Thymus (tissue), 11 donors: ENCODE measurements at regions not wholly inside any gene's neighbourhood (a gene's known extent, or its start where the extent isn't known, plus 50 kb on each side); places are given as distances from the start of the nearest gene placed in this dataset.

Experiments
- DNase-seq, 9 donors: peaks; one replicate each; pipeline ENCODE4 v3.0.0-alpha.2; 2013; ENCODE audit warnings: low spot score in 9 of 9, low read depth in 6 of 9, missing footprints in 1 of 9
- H3K27ac ChIP-seq, 2 donors: one replicate each; pipeline ENCODE4 v1.5.1; 2013; ENCODE audit warnings: control low read depth in 1 of 2, low read depth in 1 of 2, low read length in 1 of 2, mild to moderate bottlenecking in 1 of 2, moderate library complexity in 1 of 2
- H3K27me3 ChIP-seq, 2 donors: one replicate each; pipeline ENCODE4 v1.5.1; 2013; ENCODE audit warnings: low read length in 1 of 2; ENCODE audit not compliant: control insufficient read depth in 2 of 2, insufficient read depth in 1 of 2
- H3K36me3 ChIP-seq, 2 donors: one replicate each; pipeline ENCODE4 v1.5.1; 2013; ENCODE audit warnings: low read length in 1 of 2, mild to moderate bottlenecking in 1 of 2, moderate library complexity in 1 of 2; ENCODE audit not compliant: control insufficient read depth in 2 of 2, insufficient read depth in 2 of 2
- H3K4me1 ChIP-seq, 2 donors: one replicate each; pipeline ENCODE4 v1.5.1; 2013; ENCODE audit warnings: low read length in 2 of 2; ENCODE audit not compliant: control insufficient read depth in 2 of 2, insufficient read depth in 2 of 2
- H3K4me3 ChIP-seq, 2 donors: one replicate each; pipeline ENCODE4 v1.5.1; 2013; ENCODE audit warnings: low read length in 2 of 2, control low read depth in 1 of 2, mild to moderate bottlenecking in 1 of 2
- H3K9me3 ChIP-seq, 2 donors: one replicate each; pipeline ENCODE4 v1.5.1; 2013; ENCODE audit warnings: low read length in 1 of 2, mild to moderate bottlenecking in 1 of 2; ENCODE audit not compliant: control insufficient read depth in 2 of 2, insufficient read depth in 1 of 2
- WGBS: extraction: QIAGEN DNeasy Blood & Tissue Kit; methylation state at CpG from one replicate; pipeline ENCODE4 v1.1.7; 2013; 5-methylcytosine and 5-hydroxymethylcytosine counted together
- donor health status: healthy.

GRCh38 chr6:33927112-33927511, 123.3 kb upstream of the MLN start:
- H3K4me3 ChIP-seq, result no peak overlapping the region
- no peak for DNase-seq
- H3K4me1 ChIP-seq, result peaks cover 0 to 24% of the 10 kb centered on the region in 2 donors
- no peaks in the 10 kb centered on the region for H3K9me3 ChIP-seq
- no peaks in the 10 kb centered on the region for H3K27me3 ChIP-seq
- no peak overlapping the region for H3K27ac ChIP-seq
- H3K36me3 ChIP-seq, result no peaks in the 10 kb centered on the region
- WGBS, result 92% methylated on average over 4 of the region's 4 CpGs

- 83% methylated on average over 4 of the region's 4 CpGs for WGBS
- Histone ChIP-seq H3K36me3 (no peaks in the 10 kb centered on the region), H3K4me3 (no peak overlapping the region), H3K9me3 (no peaks in the 10 kb centered on the region), H3K27ac (no peak overlapping the region), H3K27me3 (no peaks in the 10 kb centered on the region), H3K4me1 (peaks cover 0 to 24% of the 10 kb centered on the region in 2 donors)
- peak in 1 of 9 donors; percentile 16 for DNase-seq
These were observed 122.6 kb upstream of the MLN start for GRCh38 chr6:33926451-33926850.

- no peaks in the 10 kb centered on the region for H3K9me3 ChIP-seq
- H3K4me1 ChIP-seq, result peaks cover 0 to 24% of the 10 kb centered on the region in 2 donors
- WGBS, result 96% methylated on average over 8 of the region's 8 CpGs
- no peak overlapping the region for H3K4me3 ChIP-seq
- no peak for DNase-seq
- H3K27me3 ChIP-seq, result no peaks in the 10 kb centered on the region
- no peaks in the 10 kb centered on the region for H3K36me3 ChIP-seq
- no peak overlapping the region for H3K27ac ChIP-seq
These were observed 122.1 kb upstream of the MLN start for GRCh38 chr6:33925936-33926335.

- H3K4me1 ChIP-seq, result peaks cover 0 to 24% of the 10 kb centered on the region in 2 donors
- peak in 1 of 9 donors; percentile 35 for DNase-seq
- H3K27me3 ChIP-seq, result no peaks in the 10 kb centered on the region
- no peaks in the 10 kb centered on the region for H3K9me3 ChIP-seq
- 92% methylated on average over 7 of the region's 7 CpGs for WGBS
- H3K36me3 ChIP-seq, result no peaks in the 10 kb centered on the region
- H3K27ac ChIP-seq, result no peak overlapping the region
- no peak overlapping the region for H3K4me3 ChIP-seq
These were observed 121.4 kb upstream of the MLN start for GRCh38 chr6:33925210-33925609.

GRCh38 chr6:33924681-33925080, 120.9 kb upstream of the MLN start:
- WGBS, result 100% methylated on average over 4 of the region's 4 CpGs

GRCh38 chr6:33923857-33924514, 120.2 kb upstream of the MLN start:
- no peak overlapping the region for H3K4me3 ChIP-seq
- H3K36me3 ChIP-seq, result no peaks in the 10 kb centered on the region
- WGBS, result 54% methylated on average over 10 of the region's 10 CpGs
- H3K27ac ChIP-seq, result no peak overlapping the region
- DNase-seq, result peak in 1 of 9 donors; percentile 26
- peaks cover 0 to 24% of the 10 kb centered on the region in 2 donors for H3K4me1 ChIP-seq
- H3K27me3 ChIP-seq, result no peaks in the 10 kb centered on the region
- no peaks in the 10 kb centered on the region for H3K9me3 ChIP-seq

More at GRCh38 chr6:33924681-33925080, 120.9 kb upstream of the MLN start:
- H3K4me3 ChIP-seq, result no peak overlapping the region
- no peak for DNase-seq
- H3K27me3 ChIP-seq, result no peaks in the 10 kb centered on the region
- H3K36me3 ChIP-seq, result no peaks in the 10 kb centered on the region
- H3K4me1 ChIP-seq, result peaks cover 0 to 24% of the 10 kb centered on the region in 2 donors
- no peak overlapping the region for H3K27ac ChIP-seq
- no peaks in the 10 kb centered on the region for H3K9me3 ChIP-seq

- no peaks in the 10 kb centered on the region for H3K36me3 ChIP-seq
- H3K9me3 ChIP-seq, result no peaks in the 10 kb centered on the region
- WGBS, result 96% methylated on average over 5 of the region's 5 CpGs
- no peak for DNase-seq
- no peak overlapping the region for H3K4me3 ChIP-seq
- peaks cover 0 to 24% of the 10 kb centered on the region in 2 donors for H3K4me1 ChIP-seq
- no peak overlapping the region for H3K27ac ChIP-seq
- H3K27me3 ChIP-seq, result no peaks in the 10 kb centered on the region
These were observed 117.9 kb upstream of the MLN start for GRCh38 chr6:33921745-33922144.

- 96% methylated on average over 8 of the region's 8 CpGs for WGBS
- no peak overlapping the region for H3K4me3 ChIP-seq
- H3K4me1 ChIP-seq, result peaks cover 14 to 33% of the 10 kb centered on the region in 2 donors
- DNase-seq, result no peak
- no peak overlapping the region for H3K27ac ChIP-seq
- H3K9me3 ChIP-seq, result no peaks in the 10 kb centered on the region
- no peaks in the 10 kb centered on the region for H3K27me3 ChIP-seq
- no peaks in the 10 kb centered on the region for H3K36me3 ChIP-seq
These were observed 114.4 kb upstream of the MLN start for GRCh38 chr6:33918175-33918695.

- H3K27ac ChIP-seq, result peak overlapping the region in 1 of 2 donors; percentile 79
- peaks cover 0 to 3% of the 10 kb centered on the region in 2 donors for H3K9me3 ChIP-seq
- no peak overlapping the region for H3K4me3 ChIP-seq
- DNase-seq, result no peak
- no peaks in the 10 kb centered on the region for H3K36me3 ChIP-seq
- 28% methylated on average over 3 of the region's 3 CpGs for WGBS
- H3K4me1 ChIP-seq, result peaks cover 14 to 40% of the 10 kb centered on the region in 2 donors
- H3K27me3 ChIP-seq, result no peaks in the 10 kb centered on the region
These were observed 111.3 kb upstream of the MLN start for GRCh38 chr6:33915134-33915533.
